Liver (tissue), 8 donors: ENCODE measurements at regions not wholly inside any gene's neighbourhood (a gene's known extent, or its start where the extent isn't known, plus 50 kb on each side); places are given as distances from the start of the nearest gene placed in this dataset.

Experiments
- DNase-seq: peaks from one replicate; pipeline ENCODE4 v3.0.0-alpha.2; 2017; ENCODE audit warnings: low spot score
- H3K27ac ChIP-seq, 2 donors: one replicate each; pipeline ENCODE4 v1.7.0; 2013; ENCODE audit warnings: inconsistent platforms in 2 of 2, low read length in 2 of 2, control low read depth in 1 of 2, low read depth in 1 of 2, mild to moderate bottlenecking in 1 of 2
- H3K27me3 ChIP-seq, 4 donors: one replicate each; pipeline versions ENCODE4 v1.6.1 to v1.7.0; 2013; ENCODE audit warnings: low read length in 3 of 4, inconsistent platforms in 1 of 4, mild to moderate bottlenecking in 1 of 4, moderate library complexity in 1 of 4; ENCODE audit not compliant: control insufficient read depth in 4 of 4, insufficient read depth in 4 of 4
- H3K36me3 ChIP-seq, 4 donors: one replicate each; pipeline versions ENCODE4 v1.6.1 to v1.7.0; 2013; ENCODE audit warnings: low read length in 3 of 4, mild to moderate bottlenecking in 3 of 4, low read depth in 1 of 4, moderate library complexity in 1 of 4; ENCODE audit not compliant: control insufficient read depth in 4 of 4, insufficient read depth in 3 of 4
- H3K4me1 ChIP-seq, 4 donors: one replicate each; pipeline versions ENCODE4 v1.6.1 to v1.7.0; 2013; ENCODE audit warnings: low read length in 3 of 4, mild to moderate bottlenecking in 3 of 4, moderate library complexity in 1 of 4; ENCODE audit not compliant: control insufficient read depth in 4 of 4, insufficient read depth in 4 of 4
- H3K4me3 ChIP-seq, 3 donors: one replicate each; pipeline versions ENCODE4 v1.6.1 to v1.7.0; 2013; ENCODE audit warnings: low read length in 3 of 3, control low read depth in 1 of 3, low read depth in 1 of 3, mild to moderate bottlenecking in 1 of 3
- H3K9ac ChIP-seq, 2 donors: one replicate each; pipeline ENCODE4 v1.7.0; 2013; ENCODE audit warnings: low read length in 2 of 2, mild to moderate bottlenecking in 2 of 2, moderate library complexity in 2 of 2, control low read depth in 1 of 2, low read depth in 1 of 2
- H3K9me3 ChIP-seq, 4 donors: one replicate each; pipeline versions ENCODE4 v1.6.1 to v1.7.0; 2013; ENCODE audit warnings: low read length in 3 of 4; ENCODE audit not compliant: control insufficient read depth in 4 of 4
- EGR1 ChIP-seq, 2 donors: IDR thresholded peaks; 2 replicates each; pipeline ENCODE4 v1.6.1; 2016 to 2018; ENCODE audit warnings: antibody characterized with exemption in 2 of 2, low read depth in 2 of 2
- FOXA1 ChIP-seq: IDR thresholded peaks from 2 replicates; pipeline ENCODE4 v1.6.1; 2016; ENCODE audit warnings: antibody characterized with exemption
- FOXA2 ChIP-seq: IDR thresholded peaks from 2 replicates; pipeline ENCODE4 v1.6.1; 2016; ENCODE audit warnings: antibody characterized with exemption
- GABPA ChIP-seq, 2 donors: IDR thresholded peaks in 1 of 2; conservative IDR thresholded peaks in 1 of 2; 2 replicates each; pipeline ENCODE4 v1.6.1; 2016; ENCODE audit warnings: antibody characterized with exemption in 2 of 2, mild to moderate bottlenecking in 1 of 2, moderate library complexity in 1 of 2
- HNF4A ChIP-seq, 2 donors: conservative IDR thresholded peaks; 2 replicates each; pipeline ENCODE4 v1.6.1; 2016; ENCODE audit warnings: antibody characterized with exemption in 2 of 2, mild to moderate bottlenecking in 2 of 2
- HNF4G ChIP-seq: IDR thresholded peaks from 2 replicates; pipeline ENCODE4 v1.6.1; 2016; ENCODE audit warnings: antibody characterized with exemption
- JUND ChIP-seq, 2 donors: IDR thresholded peaks; 2 replicates each; pipeline ENCODE4 v1.6.1; 2016; ENCODE audit warnings: antibody characterized with exemption in 2 of 2
- RAD21 ChIP-seq, 2 donors: IDR thresholded peaks; 2 replicates each; pipeline ENCODE4 v1.6.1; 2016; ENCODE audit warnings: antibody characterized with exemption in 2 of 2, mild to moderate bottlenecking in 2 of 2
- RXRA ChIP-seq, 2 donors: IDR thresholded peaks; 2 replicates each; pipeline ENCODE4 v1.6.1; 2017 to 2018; ENCODE audit warnings: antibody characterized with exemption in 2 of 2, mild to moderate bottlenecking in 1 of 2
- TAF1 ChIP-seq: conservative IDR thresholded peaks from 2 replicates; pipeline ENCODE4 v1.6.1; 2016; ENCODE audit warnings: antibody characterized with exemption, mild to moderate bottlenecking
- YY1 ChIP-seq: IDR thresholded peaks from 2 replicates; pipeline ENCODE4 v1.6.1; 2016; ENCODE audit warnings: antibody characterized with exemption, mild to moderate bottlenecking
- WGBS: extraction: QIAGEN DNeasy Blood & Tissue Kit; methylation state at CpG from one replicate; pipeline ENCODE4 v1.1.7; 2013; 5-methylcytosine and 5-hydroxymethylcytosine counted together
- TF ChIP-seq, protein P1 (sequence below): fragments of 150-350 bp; IDR thresholded peaks from 2 replicates; pipeline ENCODE4 v1.5.1; 2017; ENCODE audit warnings: improper control_type of control experiment, low read depth, low read length; ENCODE audit not compliant: missing input control
- TF ChIP-seq, protein P2 (sequence below): IDR thresholded peaks from 2 replicates; pipeline ENCODE4 v1.6.1; 2016; ENCODE audit warnings: antibody characterized with exemption
- TF ChIP-seq, protein P3 (sequence below): IDR thresholded peaks from 2 replicates; pipeline ENCODE4 v1.6.1; 2016; ENCODE audit warnings: antibody characterized with exemption
- TF ChIP-seq, protein P4 (sequence below): IDR thresholded peaks from 2 replicates; pipeline ENCODE4 v1.6.1; 2016; ENCODE audit warnings: antibody characterized with exemption, mild to moderate bottlenecking
- TF ChIP-seq, protein P5 (sequence below): IDR thresholded peaks from 2 replicates; pipeline ENCODE4 v1.6.1; 2016; ENCODE audit warnings: antibody characterized with exemption
- donor health status: healthy.
- donor health status: healthy.
- donor health status: healthy.
- donor health status: healthy.
- donor health status: healthy.

DNA sequence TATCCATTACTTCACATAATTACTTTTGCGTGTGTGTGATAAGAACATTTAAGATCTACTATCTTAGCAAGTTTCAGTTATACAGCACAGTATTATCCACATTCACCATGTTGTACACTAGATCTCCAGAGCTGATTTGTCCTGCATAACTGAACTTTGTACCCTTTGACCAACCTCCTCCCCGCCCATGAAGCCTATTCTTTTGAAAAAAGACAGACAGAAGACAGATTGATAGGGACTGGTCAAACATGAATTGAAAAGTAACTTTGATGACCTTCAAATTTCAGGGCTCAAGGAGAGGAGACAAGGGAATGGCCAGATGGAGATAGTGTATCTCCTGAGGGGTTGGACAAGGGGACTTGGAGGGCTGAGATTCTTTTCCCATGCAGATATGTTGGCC lies 96.3 kb downstream of the CMC2 start:
- H3K4me1 ChIP-seq: no peaks in the 10 kb centered on the region
- H3K27ac ChIP-seq: no peak overlapping the region
- no peak overlapping the region for H3K4me3 ChIP-seq
- TF ChIP-seq YY1: no peak
- no peak for TF ChIP-seq RAD21 (IDR thresholded peaks at IDR 0.05)
- TF ChIP-seq, protein P1, sequence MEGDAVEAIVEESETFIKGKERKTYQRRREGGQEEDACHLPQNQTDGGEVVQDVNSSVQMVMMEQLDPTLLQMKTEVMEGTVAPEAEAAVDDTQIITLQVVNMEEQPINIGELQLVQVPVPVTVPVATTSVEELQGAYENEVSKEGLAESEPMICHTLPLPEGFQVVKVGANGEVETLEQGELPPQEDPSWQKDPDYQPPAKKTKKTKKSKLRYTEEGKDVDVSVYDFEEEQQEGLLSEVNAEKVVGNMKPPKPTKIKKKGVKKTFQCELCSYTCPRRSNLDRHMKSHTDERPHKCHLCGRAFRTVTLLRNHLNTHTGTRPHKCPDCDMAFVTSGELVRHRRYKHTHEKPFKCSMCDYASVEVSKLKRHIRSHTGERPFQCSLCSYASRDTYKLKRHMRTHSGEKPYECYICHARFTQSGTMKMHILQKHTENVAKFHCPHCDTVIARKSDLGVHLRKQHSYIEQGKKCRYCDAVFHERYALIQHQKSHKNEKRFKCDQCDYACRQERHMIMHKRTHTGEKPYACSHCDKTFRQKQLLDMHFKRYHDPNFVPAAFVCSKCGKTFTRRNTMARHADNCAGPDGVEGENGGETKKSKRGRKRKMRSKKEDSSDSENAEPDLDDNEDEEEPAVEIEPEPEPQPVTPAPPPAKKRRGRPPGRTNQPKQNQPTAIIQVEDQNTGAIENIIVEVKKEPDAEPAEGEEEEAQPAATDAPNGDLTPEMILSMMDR: no peak
- no peak for TF ChIP-seq FOXA2
- TF ChIP-seq JUND (IDR thresholded peaks at IDR 0.05): no peak
- no peak for TF ChIP-seq GABPA (IDR thresholded peaks at IDR 0.05 in 1 of 2, conservative IDR thresholded peaks at IDR 0.05 in 1 of 2)
- TF ChIP-seq, protein P2, sequence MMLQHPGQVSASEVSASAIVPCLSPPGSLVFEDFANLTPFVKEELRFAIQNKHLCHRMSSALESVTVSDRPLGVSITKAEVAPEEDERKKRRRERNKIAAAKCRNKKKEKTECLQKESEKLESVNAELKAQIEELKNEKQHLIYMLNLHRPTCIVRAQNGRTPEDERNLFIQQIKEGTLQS: no peak
- no peak for TF ChIP-seq EGR1 (IDR thresholded peaks at IDR 0.05; ENCODE audit: low read depth in 2 of 2)
- TF ChIP-seq, protein P3, sequence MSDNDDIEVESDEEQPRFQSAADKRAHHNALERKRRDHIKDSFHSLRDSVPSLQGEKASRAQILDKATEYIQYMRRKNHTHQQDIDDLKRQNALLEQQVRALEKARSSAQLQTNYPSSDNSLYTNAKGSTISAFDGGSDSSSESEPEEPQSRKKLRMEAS: no peak
- no peak for TF ChIP-seq RXRA (IDR thresholded peaks at IDR 0.05)
- TF ChIP-seq HNF4A (conservative IDR thresholded peaks at IDR 0.05): no peak
- TF ChIP-seq, protein P4, sequence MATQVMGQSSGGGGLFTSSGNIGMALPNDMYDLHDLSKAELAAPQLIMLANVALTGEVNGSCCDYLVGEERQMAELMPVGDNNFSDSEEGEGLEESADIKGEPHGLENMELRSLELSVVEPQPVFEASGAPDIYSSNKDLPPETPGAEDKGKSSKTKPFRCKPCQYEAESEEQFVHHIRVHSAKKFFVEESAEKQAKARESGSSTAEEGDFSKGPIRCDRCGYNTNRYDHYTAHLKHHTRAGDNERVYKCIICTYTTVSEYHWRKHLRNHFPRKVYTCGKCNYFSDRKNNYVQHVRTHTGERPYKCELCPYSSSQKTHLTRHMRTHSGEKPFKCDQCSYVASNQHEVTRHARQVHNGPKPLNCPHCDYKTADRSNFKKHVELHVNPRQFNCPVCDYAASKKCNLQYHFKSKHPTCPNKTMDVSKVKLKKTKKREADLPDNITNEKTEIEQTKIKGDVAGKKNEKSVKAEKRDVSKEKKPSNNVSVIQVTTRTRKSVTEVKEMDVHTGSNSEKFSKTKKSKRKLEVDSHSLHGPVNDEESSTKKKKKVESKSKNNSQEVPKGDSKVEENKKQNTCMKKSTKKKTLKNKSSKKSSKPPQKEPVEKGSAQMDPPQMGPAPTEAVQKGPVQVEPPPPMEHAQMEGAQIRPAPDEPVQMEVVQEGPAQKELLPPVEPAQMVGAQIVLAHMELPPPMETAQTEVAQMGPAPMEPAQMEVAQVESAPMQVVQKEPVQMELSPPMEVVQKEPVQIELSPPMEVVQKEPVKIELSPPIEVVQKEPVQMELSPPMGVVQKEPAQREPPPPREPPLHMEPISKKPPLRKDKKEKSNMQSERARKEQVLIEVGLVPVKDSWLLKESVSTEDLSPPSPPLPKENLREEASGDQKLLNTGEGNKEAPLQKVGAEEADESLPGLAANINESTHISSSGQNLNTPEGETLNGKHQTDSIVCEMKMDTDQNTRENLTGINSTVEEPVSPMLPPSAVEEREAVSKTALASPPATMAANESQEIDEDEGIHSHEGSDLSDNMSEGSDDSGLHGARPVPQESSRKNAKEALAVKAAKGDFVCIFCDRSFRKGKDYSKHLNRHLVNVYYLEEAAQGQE: no peak
- TF ChIP-seq, protein P5, sequence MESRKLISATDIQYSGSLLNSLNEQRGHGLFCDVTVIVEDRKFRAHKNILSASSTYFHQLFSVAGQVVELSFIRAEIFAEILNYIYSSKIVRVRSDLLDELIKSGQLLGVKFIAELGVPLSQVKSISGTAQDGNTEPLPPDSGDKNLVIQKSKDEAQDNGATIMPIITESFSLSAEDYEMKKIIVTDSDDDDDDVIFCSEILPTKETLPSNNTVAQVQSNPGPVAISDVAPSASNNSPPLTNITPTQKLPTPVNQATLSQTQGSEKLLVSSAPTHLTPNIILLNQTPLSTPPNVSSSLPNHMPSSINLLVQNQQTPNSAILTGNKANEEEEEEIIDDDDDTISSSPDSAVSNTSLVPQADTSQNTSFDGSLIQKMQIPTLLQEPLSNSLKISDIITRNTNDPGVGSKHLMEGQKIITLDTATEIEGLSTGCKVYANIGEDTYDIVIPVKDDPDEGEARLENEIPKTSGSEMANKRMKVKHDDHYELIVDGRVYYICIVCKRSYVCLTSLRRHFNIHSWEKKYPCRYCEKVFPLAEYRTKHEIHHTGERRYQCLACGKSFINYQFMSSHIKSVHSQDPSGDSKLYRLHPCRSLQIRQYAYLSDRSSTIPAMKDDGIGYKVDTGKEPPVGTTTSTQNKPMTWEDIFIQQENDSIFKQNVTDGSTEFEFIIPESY: no peak
- no peak for TF ChIP-seq HNF4G
- TF ChIP-seq FOXA1: no peak
- TF ChIP-seq TAF1: no peak
- H3K27me3 ChIP-seq: no peaks in the 10 kb centered on the region
- H3K9ac ChIP-seq: no peak overlapping the region
- 76% methylated on average over 2 of the region's 2 CpGs for WGBS
- no peak for DNase-seq
- no peaks in the 10 kb centered on the region for H3K36me3 ChIP-seq
- peaks cover 0 to 3% (median 1%) of the 10 kb centered on the region in 4 donors for H3K9me3 ChIP-seq

DNA sequence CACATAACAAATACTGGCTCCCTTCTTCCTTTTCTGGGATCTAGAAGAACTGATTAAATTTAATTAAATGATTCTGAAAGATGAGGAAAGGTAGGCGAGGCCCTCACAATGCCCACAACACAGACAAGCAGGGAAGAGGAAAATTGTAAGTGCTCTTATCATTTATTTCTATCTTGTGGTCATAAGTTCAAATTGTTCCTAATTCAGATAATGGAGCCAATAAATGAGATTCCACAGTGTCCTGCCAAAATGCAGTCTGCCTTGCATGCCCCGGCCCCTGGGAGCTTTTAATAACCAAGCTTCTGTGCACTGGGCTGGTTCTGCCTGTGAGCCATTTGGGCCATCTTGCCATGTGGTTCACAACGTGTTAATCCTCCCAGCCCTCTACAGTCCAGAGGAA lies 97.0 kb downstream of the CMC2 start:
- H3K9me3 ChIP-seq: peaks cover 0 to 3% (median 1%) of the 10 kb centered on the region in 4 donors
- H3K4me1 ChIP-seq: no peaks in the 10 kb centered on the region
- H3K36me3 ChIP-seq: no peaks in the 10 kb centered on the region
- H3K9ac ChIP-seq: no peak overlapping the region
- H3K4me3 ChIP-seq: no peak overlapping the region
- no peak for DNase-seq
- no peak overlapping the region for H3K27ac ChIP-seq
- H3K27me3 ChIP-seq: no peaks in the 10 kb centered on the region
- WGBS: 55% methylated on average over 3 of the region's 3 CpGs
- TF ChIP-seq HNF4A (conservative IDR thresholded peaks at IDR 0.05): no peak
- TF ChIP-seq RXRA (IDR thresholded peaks at IDR 0.05): no peak
- TF ChIP-seq, protein P3: no peak
- no peak for TF ChIP-seq FOXA1
- TF ChIP-seq, protein P2: no peak
- TF ChIP-seq YY1: no peak
- TF ChIP-seq FOXA2: no peak
- TF ChIP-seq, protein P5: no peak
- TF ChIP-seq, protein P4: no peak
- no peak for TF ChIP-seq RAD21 (IDR thresholded peaks at IDR 0.05)
- no peak for TF ChIP-seq GABPA (IDR thresholded peaks at IDR 0.05 in 1 of 2, conservative IDR thresholded peaks at IDR 0.05 in 1 of 2)
- TF ChIP-seq HNF4G: no peak
